PFSK-1 (cell line): ENCODE measurements at regions not wholly inside any gene's neighbourhood (a gene's known extent, or its start where the extent isn't known, plus 50 kb on each side); places are given as distances from the start of the nearest gene placed in this dataset.

ENCODE experiments used
- FOXP2 ChIP-seq: optimal IDR thresholded peaks from 2 replicates; pipeline ENCODE3; 2011; ENCODE audit warnings: borderline replicate concordance, control low read depth, inconsistent platforms; ENCODE audit not compliant: insufficient read depth; ENCODE audit errors: extremely low read length, extremely low read depth
- POLR2AphosphoS5 ChIP-seq: IDR thresholded peaks from 2 replicates; pipeline ENCODE4 v1.6.1; 2012; ENCODE audit warnings: low read depth, mild to moderate bottlenecking, control low read depth, low read length, moderate library complexity
- SIN3A ChIP-seq: IDR thresholded peaks from 2 replicates; pipeline ENCODE4 v1.6.1; 2012; ENCODE audit warnings: mild to moderate bottlenecking, low read length, moderate library complexity, borderline replicate concordance; ENCODE audit not compliant: insufficient read depth
- TAF1 ChIP-seq: IDR thresholded peaks from 2 replicates; pipeline ENCODE4 v1.6.1; 2012; ENCODE audit warnings: low read length, control low read depth, borderline replicate concordance; ENCODE audit not compliant: insufficient read depth
- TF ChIP-seq, protein P1 (sequence below), 2 experiments: IDR thresholded peaks; 2 replicates each; pipeline versions ENCODE4 v1.6.1 to v1.8.0; 2011 to 2012; ENCODE audit warnings: low read depth in 2 of 2, low read length in 2 of 2, control low read depth in 1 of 2, inconsistent platforms in 1 of 2, mild to moderate bottlenecking in 1 of 2, moderate library complexity in 1 of 2; ENCODE audit not compliant: insufficient read depth in 1 of 2

DNA sequence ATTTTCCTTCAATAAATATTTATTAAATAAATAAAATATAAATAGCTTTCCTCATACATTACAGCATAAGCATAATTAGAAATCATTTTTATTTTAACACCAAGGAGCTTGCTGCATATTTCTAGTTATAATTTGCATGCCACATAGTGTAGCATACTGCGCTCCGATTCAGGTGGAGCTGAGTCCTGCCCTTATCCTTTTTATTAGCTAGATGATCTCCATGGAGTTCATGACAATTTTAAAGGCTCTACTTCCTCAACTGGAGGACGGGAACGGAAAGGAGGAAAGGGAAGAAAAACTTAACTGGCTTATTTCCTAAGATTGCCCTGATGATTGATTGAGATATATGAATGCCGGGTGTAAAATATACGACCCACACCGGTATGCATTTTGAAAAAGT is 385.2 kb downstream of the PLK2 start:
- TF ChIP-seq SIN3A, result no peak
- TF ChIP-seq POLR2AphosphoS5, result no peak
- TF ChIP-seq TAF1, result no peak
- TF ChIP-seq FOXP2, result no peak

GRCh38 chr5:58074222-58074621 is 385.7 kb downstream of the PLK2 start:
- TF ChIP-seq SIN3A, result no peak
- TF ChIP-seq, protein P1, sequence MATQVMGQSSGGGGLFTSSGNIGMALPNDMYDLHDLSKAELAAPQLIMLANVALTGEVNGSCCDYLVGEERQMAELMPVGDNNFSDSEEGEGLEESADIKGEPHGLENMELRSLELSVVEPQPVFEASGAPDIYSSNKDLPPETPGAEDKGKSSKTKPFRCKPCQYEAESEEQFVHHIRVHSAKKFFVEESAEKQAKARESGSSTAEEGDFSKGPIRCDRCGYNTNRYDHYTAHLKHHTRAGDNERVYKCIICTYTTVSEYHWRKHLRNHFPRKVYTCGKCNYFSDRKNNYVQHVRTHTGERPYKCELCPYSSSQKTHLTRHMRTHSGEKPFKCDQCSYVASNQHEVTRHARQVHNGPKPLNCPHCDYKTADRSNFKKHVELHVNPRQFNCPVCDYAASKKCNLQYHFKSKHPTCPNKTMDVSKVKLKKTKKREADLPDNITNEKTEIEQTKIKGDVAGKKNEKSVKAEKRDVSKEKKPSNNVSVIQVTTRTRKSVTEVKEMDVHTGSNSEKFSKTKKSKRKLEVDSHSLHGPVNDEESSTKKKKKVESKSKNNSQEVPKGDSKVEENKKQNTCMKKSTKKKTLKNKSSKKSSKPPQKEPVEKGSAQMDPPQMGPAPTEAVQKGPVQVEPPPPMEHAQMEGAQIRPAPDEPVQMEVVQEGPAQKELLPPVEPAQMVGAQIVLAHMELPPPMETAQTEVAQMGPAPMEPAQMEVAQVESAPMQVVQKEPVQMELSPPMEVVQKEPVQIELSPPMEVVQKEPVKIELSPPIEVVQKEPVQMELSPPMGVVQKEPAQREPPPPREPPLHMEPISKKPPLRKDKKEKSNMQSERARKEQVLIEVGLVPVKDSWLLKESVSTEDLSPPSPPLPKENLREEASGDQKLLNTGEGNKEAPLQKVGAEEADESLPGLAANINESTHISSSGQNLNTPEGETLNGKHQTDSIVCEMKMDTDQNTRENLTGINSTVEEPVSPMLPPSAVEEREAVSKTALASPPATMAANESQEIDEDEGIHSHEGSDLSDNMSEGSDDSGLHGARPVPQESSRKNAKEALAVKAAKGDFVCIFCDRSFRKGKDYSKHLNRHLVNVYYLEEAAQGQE (IDR thresholded peaks at IDR 0.05; ENCODE audit: insufficient read depth in 1 of 2, low read depth in 2 of 2, low read length in 2 of 2), result no peak
- no peak for TF ChIP-seq FOXP2
- no peak for TF ChIP-seq TAF1
- TF ChIP-seq POLR2AphosphoS5, result no peak

DNA sequence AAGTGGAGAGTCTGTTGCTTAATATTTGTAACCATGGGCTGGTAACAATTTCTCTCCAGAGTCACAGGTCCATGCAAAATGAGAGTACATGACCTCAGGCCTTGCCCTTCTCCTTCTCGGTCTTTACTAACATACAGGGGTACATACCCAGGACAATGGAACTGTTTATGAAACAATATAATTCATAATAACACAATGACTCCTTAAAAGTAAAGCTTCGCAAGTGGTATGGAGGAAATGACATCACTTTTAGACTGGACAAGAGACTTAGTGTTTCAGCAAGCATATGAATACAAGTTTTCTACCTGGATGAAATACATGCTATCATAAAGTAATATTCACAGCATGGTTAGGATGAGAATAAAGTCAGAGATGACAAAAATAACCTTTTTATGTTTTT is 386.6 kb downstream of the PLK2 start:
- no peak for TF ChIP-seq SIN3A
- no peak for TF ChIP-seq TAF1
- TF ChIP-seq, protein P1 (IDR thresholded peaks at IDR 0.05; ENCODE audit: insufficient read depth in 1 of 2, low read depth in 2 of 2, low read length in 2 of 2), result no peak
- TF ChIP-seq FOXP2, result no peak
- no peak for TF ChIP-seq POLR2AphosphoS5

GRCh38 chr5:58072300-58072965 is 387.5 kb downstream of the PLK2 start:
- TF ChIP-seq SIN3A (no peak), TAF1 (no peak), POLR2AphosphoS5 (no peak), FOXP2 (no peak)
- TF ChIP-seq, protein P1 (IDR thresholded peaks at IDR 0.05; ENCODE audit: insufficient read depth in 1 of 2, low read depth in 2 of 2, low read length in 2 of 2), result no peak

GRCh38 chr5:58071566-58071965 is 388.3 kb downstream of the PLK2 start:
- TF ChIP-seq SIN3A (no peak), POLR2AphosphoS5 (no peak), TAF1 (no peak), FOXP2 (no peak)
- TF ChIP-seq, protein P1 (IDR thresholded peaks at IDR 0.05; ENCODE audit: insufficient read depth in 1 of 2, low read depth in 2 of 2, low read length in 2 of 2), result no peak
